NT2/D1 (cell line): ENCODE measurements at regions not wholly inside any gene's neighbourhood (a gene's known extent, or its start where the extent isn't known, plus 50 kb on each side); places are given as distances from the start of the nearest gene placed in this dataset.

Source experiments
- SUZ12 ChIP-seq: IDR thresholded peaks from 2 replicates; pipeline ENCODE4 v1.6.1; 2011; ENCODE audit not compliant: insufficient read length, insufficient read depth; ENCODE audit errors: extremely low read depth
- YY1 ChIP-seq: IDR thresholded peaks from 2 replicates; pipeline ENCODE4 v1.6.1; 2011; ENCODE audit not compliant: insufficient read length, insufficient read depth
- ZNF274 ChIP-seq: IDR thresholded peaks from 2 replicates; pipeline ENCODE4 v1.6.1; 2011; ENCODE audit warnings: mild to moderate bottlenecking, low read depth, low read length

- no peak for TF ChIP-seq ZNF274
- TF ChIP-seq YY1, result no peak
- no peak for TF ChIP-seq SUZ12
Measured at GRCh38 chr3:127395663-127396355, 108.0 kb upstream of the PRR20G start.
